HepG2 (cell line): ENCODE measurements at regions not wholly inside any gene's neighbourhood (a gene's known extent, or its start where the extent isn't known, plus 50 kb on each side); places are given as distances from the start of the nearest gene placed in this dataset.

ENCODE experiments used
- ATAC-seq: fragments of 200-7000 bp; cut with Tn5 transposase; 3 replicates; pipeline ENCODE4 v1.9.1; 2020; ENCODE audit warnings: mild to moderate bottlenecking, moderate library complexity
- BruUV-seq: library from RNA; stranded (reverse); fragments of 400-500 nt; replicated peaks from 2 replicates; lab custom pipeline; 2021; lab: Mats Ljungman, UMichigan
- CTCF ChIA-PET: fragments of 300-600 bp; formaldehyde crosslinking; extraction: SDS; loops from one replicate; lab custom pipeline; 2021; ENCODE audit warnings: low total read pairs, inconsistent platforms, low intra/inter-chr PET ratio; lab: Yijun Ruan, JAX
- POLR2A ChIA-PET: fragments of 350-600 bp; sonication (Branson Sonifier 250); formaldehyde crosslinking; loops from one replicate; lab custom pipeline; 2020; ENCODE audit warnings: antibody characterized with exemption, inconsistent platforms; lab: Yijun Ruan, JAX
- DNase-seq: peaks from one replicate; pipeline ENCODE4 v3.0.0-alpha.2; 2015; ENCODE audit warnings: low spot score
- FAIRE-seq: peaks from 3 replicates; lab custom pipeline; 2011; peaks lifted over from hg19 to GRCh38; lab: Jason Lieb, UNC
- H2AFZ ChIP-seq: one replicate; pipeline ENCODE4 v1.6.1; 2011; ENCODE audit warnings: low read length, inconsistent platforms
- H3K27ac ChIP-seq: fragments of 300-600 bp; 3 replicates; pipeline ENCODE4 v1.8.0; 2011; ENCODE audit warnings: mixed run types, mild to moderate bottlenecking, mixed read lengths, low read length, inconsistent platforms; ENCODE audit not compliant: insufficient read depth; ENCODE audit errors: extremely low read length
- H3K27me3 ChIP-seq, 2 experiments: fragments of 200-600 bp in 1 of 2; 2 replicates in 1 of 2; 3 replicates in 1 of 2; pipeline versions ENCODE4 v1.6.0 to v1.8.0; 2011; ENCODE audit warnings: low read length in 2 of 2, mild to moderate bottlenecking in 2 of 2, moderate library complexity in 2 of 2, inconsistent platforms in 1 of 2; ENCODE audit not compliant: insufficient read depth in 2 of 2, control insufficient read depth in 1 of 2
- H3K36me3 ChIP-seq, 2 experiments: fragments of 200-600 bp in 1 of 2; replicated peaks in 1 of 2; 2 replicates in 1 of 2; 3 replicates in 1 of 2; pipeline versions ENCODE4 v1.5.1 to v1.8.0; 2011; ENCODE audit warnings: low read length in 2 of 2, inconsistent platforms in 1 of 2; ENCODE audit not compliant: insufficient read depth in 2 of 2, control insufficient read depth in 1 of 2
- H3K4me1 ChIP-seq: 2 replicates; pipeline ENCODE4 v1.5.1; 2012; ENCODE audit warnings: low read length, inconsistent platforms; ENCODE audit not compliant: insufficient read depth
- H3K4me2 ChIP-seq: 2 replicates; pipeline ENCODE4 v1.6.0; 2011; ENCODE audit warnings: low read depth, low read length, inconsistent platforms
- H3K4me3 ChIP-seq, 3 experiments: fragments of 200-600 bp in 1 of 3; sonication (generic), shearing (Covaris generic) in 1 of 3; replicated peaks in 1 of 3; 2 replicates each; pipeline ENCODE4 v1.5.1; 2011 to 2016; ENCODE audit warnings: low read length in 3 of 3, inconsistent platforms in 2 of 3, low read depth in 2 of 3, mild to moderate bottlenecking in 2 of 3, control low read depth in 1 of 3, mixed read lengths in 1 of 3; ENCODE audit not compliant: insufficient read depth in 1 of 3
- H3K79me2 ChIP-seq: one replicate; pipeline ENCODE4 v1.6.1; 2011; ENCODE audit warnings: low read length, inconsistent platforms; ENCODE audit not compliant: insufficient read depth
- H3K9ac ChIP-seq: 2 replicates; pipeline ENCODE4 v1.6.0; 2011; ENCODE audit warnings: mild to moderate bottlenecking, low read depth, low read length, inconsistent platforms; ENCODE audit not compliant: insufficient read depth
- H3K9me3 ChIP-seq: 2 replicates; pipeline ENCODE4 v1.5.1; 2012; ENCODE audit warnings: mild to moderate bottlenecking, low read length
- H4K20me1 ChIP-seq: 2 replicates; pipeline ENCODE4 v1.6.0; 2011; ENCODE audit warnings: inconsistent platforms, mild to moderate bottlenecking, low read length, moderate library complexity; ENCODE audit not compliant: insufficient read depth
- ELF4 ChIP-seq: sonication (generic); formaldehyde crosslinking; IDR thresholded peaks from 2 replicates; pipeline ENCODE4 v1.5.0; 2020; ENCODE audit warnings: missing genetic modification reagents, mild to moderate bottlenecking, moderate library complexity, borderline replicate concordance
- MAFF ChIP-seq: IDR thresholded peaks from 2 replicates; pipeline ENCODE4 v1.6.1; 2011; ENCODE audit warnings: low read depth, low read length, improper control_type of control experiment
- MAFK ChIP-seq, 2 experiments: IDR thresholded peaks in 1 of 2; conservative IDR thresholded peaks in 1 of 2; 2 replicates each; pipeline ENCODE4 v1.6.1; 2011; ENCODE audit warnings: improper control_type of control experiment in 2 of 2, low read length in 2 of 2
- MIER2 ChIP-seq: IDR thresholded peaks from 2 replicates; pipeline ENCODE4 v1.6.1; 2016; ENCODE audit warnings: missing biosample characterization, missing genetic modification reagents
- NR2F2 ChIP-seq: IDR thresholded peaks from 2 replicates; pipeline ENCODE4 v1.6.1; 2012; ENCODE audit warnings: low read depth, inconsistent platforms, borderline replicate concordance
- PHF5A ChIP-seq: IDR thresholded peaks from one replicate; pipeline ENCODE4 v1.6.1; 2018; ENCODE audit warnings: low read depth, missing genetic modification reagents; ENCODE audit not compliant: unreplicated experiment
- SRY ChIP-seq: sonication (generic); formaldehyde crosslinking; IDR thresholded peaks from 2 replicates; pipeline ENCODE4 v1.8.0; 2022; ENCODE audit warnings: mild to moderate bottlenecking, missing genetic modification reagents
- ZNF264 ChIP-seq: sonication (generic); formaldehyde crosslinking; IDR thresholded peaks from 2 replicates; pipeline ENCODE4 v1.4.0; 2020; ENCODE audit warnings: missing genetic modification reagents
- ZNF562 ChIP-seq: sonication (generic); formaldehyde crosslinking; IDR thresholded peaks from 2 replicates; pipeline ENCODE4 v1.8.0; 2022; ENCODE audit warnings: missing genetic modification reagents, borderline replicate concordance
- ZNF790 ChIP-seq: sonication (generic); formaldehyde crosslinking; IDR thresholded peaks from 2 replicates; pipeline ENCODE4 v1.8.0; 2022; ENCODE audit warnings: missing genetic modification reagents, mild to moderate bottlenecking, borderline replicate concordance
- ZNF878 ChIP-seq: sonication (generic); formaldehyde crosslinking; IDR thresholded peaks from 2 replicates; pipeline ENCODE4 v1.8.1; 2023; ENCODE audit warnings: mild to moderate bottlenecking, missing genetic modification reagents, moderate library complexity
- WGBS: methylation state at CpG from one replicate; pipeline ENCODE4 v1.1.6; 2017; ENCODE audit warnings: low lambda C conversion rate; 5-methylcytosine and 5-hydroxymethylcytosine counted together
- in situ Hi-C: cut with HindIII; loops from 2 replicates; pipeline ENCODE4 v1.10.0; 2017; ENCODE audit warnings: low pct_unique_long_range_greater_than_20kb; ENCODE audit not compliant: extremely low pct_ligation_motif_present
- intact Hi-C: fragments of 100-400 bp; cut with micrococcal nuclease; formaldehyde crosslinking; loops from one replicate; pipeline ENCODE4 v1.10.0; 2022; ENCODE audit not compliant: unreplicated experiment
- TF ChIP-seq, protein P1 (sequence below): sonication (generic); formaldehyde crosslinking; IDR thresholded peaks from 2 replicates; pipeline ENCODE4 v1.5.0; 2020; ENCODE audit warnings: mild to moderate bottlenecking, missing genetic modification reagents
- TF ChIP-seq, protein P2 (sequence below): sonication (generic); formaldehyde crosslinking; IDR thresholded peaks from 2 replicates; pipeline ENCODE4 v1.5.0; 2020; ENCODE audit warnings: mild to moderate bottlenecking, missing genetic modification reagents
- TF ChIP-seq, protein P3 (sequence below): sonication (generic); formaldehyde crosslinking; IDR thresholded peaks from 2 replicates; pipeline ENCODE4 v1.5.0; 2020; ENCODE audit warnings: missing genetic modification reagents

DNA sequence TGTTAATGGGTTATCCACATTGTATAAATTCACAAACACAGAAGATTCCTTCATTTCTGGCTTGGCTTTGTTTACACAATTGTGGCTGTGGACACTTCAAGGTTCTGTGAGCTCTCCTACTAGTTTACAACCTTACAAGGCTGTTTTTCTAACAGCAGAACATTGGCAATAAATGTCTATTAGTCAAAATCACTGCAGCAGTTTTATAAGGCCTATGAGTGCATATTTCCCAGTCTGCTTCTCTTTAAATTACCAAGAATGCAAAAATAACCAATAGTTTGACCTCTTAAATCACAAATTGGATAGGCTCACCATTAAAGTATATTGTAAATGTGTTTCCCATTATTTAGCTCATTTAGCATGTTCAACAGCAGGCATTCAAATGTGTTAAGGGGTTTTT, 239.2 kb downstream of the DKK2 start (continued):
- TF ChIP-seq, protein P1, sequence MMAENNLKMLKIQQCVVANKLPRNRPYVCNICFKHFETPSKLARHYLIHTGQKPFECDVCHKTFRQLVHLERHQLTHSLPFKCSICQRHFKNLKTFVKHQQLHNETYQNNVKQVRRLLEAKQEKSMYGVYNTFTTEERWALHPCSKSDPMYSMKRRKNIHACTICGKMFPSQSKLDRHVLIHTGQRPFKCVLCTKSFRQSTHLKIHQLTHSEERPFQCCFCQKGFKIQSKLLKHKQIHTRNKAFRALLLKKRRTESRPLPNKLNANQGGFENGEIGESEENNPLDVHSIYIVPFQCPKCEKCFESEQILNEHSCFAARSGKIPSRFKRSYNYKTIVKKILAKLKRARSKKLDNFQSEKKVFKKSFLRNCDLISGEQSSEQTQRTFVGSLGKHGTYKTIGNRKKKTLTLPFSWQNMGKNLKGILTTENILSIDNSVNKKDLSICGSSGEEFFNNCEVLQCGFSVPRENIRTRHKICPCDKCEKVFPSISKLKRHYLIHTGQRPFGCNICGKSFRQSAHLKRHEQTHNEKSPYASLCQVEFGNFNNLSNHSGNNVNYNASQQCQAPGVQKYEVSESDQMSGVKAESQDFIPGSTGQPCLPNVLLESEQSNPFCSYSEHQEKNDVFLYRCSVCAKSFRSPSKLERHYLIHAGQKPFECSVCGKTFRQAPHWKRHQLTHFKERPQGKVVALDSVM: no peak
- TF ChIP-seq, protein P2, sequence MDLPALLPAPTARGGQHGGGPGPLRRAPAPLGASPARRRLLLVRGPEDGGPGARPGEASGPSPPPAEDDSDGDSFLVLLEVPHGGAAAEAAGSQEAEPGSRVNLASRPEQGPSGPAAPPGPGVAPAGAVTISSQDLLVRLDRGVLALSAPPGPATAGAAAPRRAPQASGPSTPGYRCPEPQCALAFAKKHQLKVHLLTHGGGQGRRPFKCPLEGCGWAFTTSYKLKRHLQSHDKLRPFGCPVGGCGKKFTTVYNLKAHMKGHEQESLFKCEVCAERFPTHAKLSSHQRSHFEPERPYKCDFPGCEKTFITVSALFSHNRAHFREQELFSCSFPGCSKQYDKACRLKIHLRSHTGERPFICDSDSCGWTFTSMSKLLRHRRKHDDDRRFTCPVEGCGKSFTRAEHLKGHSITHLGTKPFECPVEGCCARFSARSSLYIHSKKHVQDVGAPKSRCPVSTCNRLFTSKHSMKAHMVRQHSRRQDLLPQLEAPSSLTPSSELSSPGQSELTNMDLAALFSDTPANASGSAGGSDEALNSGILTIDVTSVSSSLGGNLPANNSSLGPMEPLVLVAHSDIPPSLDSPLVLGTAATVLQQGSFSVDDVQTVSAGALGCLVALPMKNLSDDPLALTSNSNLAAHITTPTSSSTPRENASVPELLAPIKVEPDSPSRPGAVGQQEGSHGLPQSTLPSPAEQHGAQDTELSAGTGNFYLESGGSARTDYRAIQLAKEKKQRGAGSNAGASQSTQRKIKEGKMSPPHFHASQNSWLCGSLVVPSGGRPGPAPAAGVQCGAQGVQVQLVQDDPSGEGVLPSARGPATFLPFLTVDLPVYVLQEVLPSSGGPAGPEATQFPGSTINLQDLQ (CRISPR knock-in tag): no peak
- TF ChIP-seq ZNF790 (CRISPR knock-in tag) (no peak), PHF5A (no peak), NR2F2 (no peak), ELF4 (CRISPR knock-in tag) (no peak), ZNF878 (no peak)

DNA sequence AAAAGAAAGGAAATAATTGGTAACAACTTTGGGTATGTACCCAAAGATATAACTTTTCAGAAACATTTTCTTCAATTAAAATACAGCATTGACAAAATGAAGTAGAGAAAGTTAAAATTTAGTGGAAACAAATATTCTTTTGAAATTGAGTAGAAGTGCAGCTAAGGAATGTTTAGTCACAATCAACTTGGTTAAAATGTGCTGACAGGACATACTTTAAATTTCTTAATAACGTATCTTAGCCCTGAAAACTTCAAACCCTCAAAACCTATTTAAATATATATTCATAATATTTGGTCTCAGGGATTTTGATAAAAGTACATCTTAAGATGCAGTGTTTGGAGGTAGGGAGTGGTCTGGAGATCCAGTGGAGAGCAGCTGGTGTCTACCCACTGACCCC, 240.8 kb downstream of the DKK2 start:
- Histone ChIP-seq H3K27me3 (no peaks in the 10 kb centered on the region), H3K36me3 (no peaks in the 10 kb centered on the region), H3K79me2 (no peaks in the 10 kb centered on the region), H4K20me1 (no peaks in the 10 kb centered on the region), H3K9me3 (no peaks in the 10 kb centered on the region), H2AFZ (no peak overlapping the region), H3K4me1 (no peaks in the 10 kb centered on the region), H3K4me2 (no peak overlapping the region), H3K27ac (no peak overlapping the region), H3K9ac (no peak overlapping the region), H3K4me3 (no peak overlapping the region)
- in situ Hi-C loops (no loop called here), intact Hi-C loops (no loop called here)
- WGBS: 0% methylated on average over 1 of the region's 1 CpG
- BruUV-seq: no TSS peak
- no peak for ATAC-seq
- ChIA-PET POLR2A (no interaction called here), CTCF (no interaction called here)
- FAIRE-seq: no peak
- no peak for DNase-seq
- TF ChIP-seq ZNF562 (CRISPR knock-in tag): no peak
- TF ChIP-seq MIER2 (CRISPR knock-in tag): no peak
- no peak for TF ChIP-seq SRY (CRISPR knock-in tag)
- TF ChIP-seq, protein P3, sequence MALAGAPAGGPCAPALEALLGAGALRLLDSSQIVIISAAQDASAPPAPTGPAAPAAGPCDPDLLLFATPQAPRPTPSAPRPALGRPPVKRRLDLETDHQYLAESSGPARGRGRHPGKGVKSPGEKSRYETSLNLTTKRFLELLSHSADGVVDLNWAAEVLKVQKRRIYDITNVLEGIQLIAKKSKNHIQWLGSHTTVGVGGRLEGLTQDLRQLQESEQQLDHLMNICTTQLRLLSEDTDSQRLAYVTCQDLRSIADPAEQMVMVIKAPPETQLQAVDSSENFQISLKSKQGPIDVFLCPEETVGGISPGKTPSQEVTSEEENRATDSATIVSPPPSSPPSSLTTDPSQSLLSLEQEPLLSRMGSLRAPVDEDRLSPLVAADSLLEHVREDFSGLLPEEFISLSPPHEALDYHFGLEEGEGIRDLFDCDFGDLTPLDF: no peak
- peak; percentile 68 for TF ChIP-seq MAFF
- TF ChIP-seq MAFK (conservative IDR thresholded peaks at IDR 0.05 in 1 of 2, IDR thresholded peaks at IDR 0.05 in 1 of 2; ENCODE audit: low read length in 2 of 2): peak; percentile 60 to 85
- TF ChIP-seq ZNF264 (CRISPR knock-in tag): no peak
